Stimulated activated CD4-positive, alpha-beta T cell treated with anti-CD3 and anti-CD28 coated beads, Interleukin-15, amount 100 ng/mL, for 24 hours (primary cell): ENCODE measurements at regions not wholly inside any gene's neighbourhood (a gene's known extent, or its start where the extent isn't known, plus 50 kb on each side); places are given as distances from the start of the nearest gene placed in this dataset.
A peak's percentile ranks its signal among the peaks of the same experiment; 100 is the strongest.

Experiments used
- DNase-seq: peaks from one replicate; pipeline ENCODE4 v3.0.0-alpha.2; 2020

DNA sequence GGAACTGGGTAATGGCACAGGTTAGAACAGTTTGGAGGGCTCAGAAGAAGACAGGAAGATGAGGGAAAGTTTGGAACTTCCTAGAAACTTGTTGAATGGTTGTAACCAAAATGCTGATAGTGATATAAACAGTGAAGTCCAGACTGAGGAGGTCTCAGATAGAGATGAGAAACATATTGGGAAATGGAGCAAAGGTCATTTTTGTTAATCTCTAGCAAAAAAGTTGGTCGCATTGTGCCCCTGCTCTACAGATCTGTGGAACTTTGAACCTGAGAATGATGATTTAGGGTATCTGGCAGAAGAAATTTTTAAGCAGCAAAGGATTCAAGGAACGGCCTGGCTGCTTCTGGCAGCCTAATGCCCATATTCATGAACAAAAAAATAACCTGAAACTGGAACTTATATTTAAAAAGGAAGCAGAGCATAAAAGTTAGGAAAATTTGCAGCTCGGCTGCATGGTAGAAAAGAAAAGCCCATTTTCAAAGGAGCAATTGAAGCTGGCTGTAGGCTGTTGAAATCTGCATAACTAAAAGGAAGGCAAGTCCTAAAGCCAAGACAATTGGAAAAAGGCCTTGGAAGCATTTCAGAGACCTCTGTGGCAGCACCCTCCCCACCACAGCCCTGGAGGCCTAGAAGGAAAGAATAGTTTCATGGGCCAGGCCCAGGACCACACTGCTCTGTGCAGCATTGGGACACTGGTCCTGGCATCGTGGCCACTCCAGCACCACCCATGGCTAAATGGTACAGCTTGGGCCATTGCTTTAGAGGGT lies 182.6 kb upstream of the CD96 start:
- DNase-seq: no peak

DNA sequence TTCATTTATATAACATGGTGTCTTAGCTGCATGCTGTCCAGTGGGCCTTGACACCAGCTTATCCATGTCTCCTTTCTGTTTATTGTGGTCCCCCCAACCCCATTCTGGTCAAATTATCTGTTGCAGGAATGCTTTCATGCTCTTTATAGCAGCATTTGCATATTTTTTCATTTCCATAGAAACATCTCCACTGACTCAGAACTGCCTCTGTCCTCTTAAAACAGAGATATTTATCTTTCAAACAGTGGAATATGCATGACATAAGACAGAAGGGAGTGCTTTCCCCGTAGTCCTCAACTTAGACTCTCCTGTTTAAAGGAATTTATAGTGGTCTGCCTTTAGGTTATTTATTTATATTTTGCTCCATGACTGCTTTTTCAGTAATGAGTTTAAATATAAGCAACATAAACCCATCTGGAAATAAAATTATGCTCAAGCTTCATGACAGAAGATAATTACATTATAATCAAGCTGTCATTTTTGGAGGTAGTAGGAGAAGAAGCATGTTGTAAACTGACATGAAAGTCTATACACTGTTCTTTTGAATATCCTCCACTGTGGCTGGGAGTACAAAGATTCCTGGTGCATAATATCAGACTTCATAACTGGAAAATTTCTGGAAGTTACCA lies 179.5 kb upstream of the CD96 start:
- no peak for DNase-seq

DNA sequence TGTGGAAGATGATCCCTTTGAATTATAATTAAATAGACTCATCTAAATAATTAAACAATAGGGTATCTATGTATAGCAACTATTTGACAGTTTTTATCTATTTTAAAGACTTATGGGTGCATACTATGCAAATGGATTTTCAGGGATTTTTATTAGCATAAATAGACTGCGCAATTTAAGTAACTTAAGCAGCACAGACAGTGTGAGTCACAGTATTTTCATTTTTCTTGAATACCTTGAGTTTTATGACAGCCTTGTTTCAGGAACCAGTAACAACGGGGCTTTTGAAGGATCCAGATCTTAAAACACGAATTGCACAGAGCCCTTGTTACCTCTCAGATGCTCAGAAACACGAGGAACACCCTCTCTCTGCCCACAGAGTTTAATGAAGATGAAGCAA lies 175.5 kb upstream of the CD96 start:
- DNase-seq: no peak

DNA sequence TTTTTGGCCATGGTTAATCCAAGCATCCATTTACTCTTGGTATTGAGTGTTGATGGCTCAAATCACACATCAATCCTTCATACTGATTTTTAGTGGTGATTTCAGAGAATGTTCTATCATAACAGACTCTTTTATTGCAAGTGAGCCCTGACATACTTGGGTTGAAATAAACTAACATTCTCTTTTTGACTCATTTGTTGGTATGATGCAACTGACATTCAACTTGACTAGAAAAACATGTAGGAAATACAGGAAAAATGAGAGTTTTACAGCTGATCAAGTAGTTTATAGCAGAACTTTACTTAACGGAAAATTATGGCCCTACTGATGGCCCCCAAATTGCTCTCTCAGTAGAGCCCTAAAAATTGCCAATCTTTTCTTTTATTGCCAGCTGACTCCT lies 173.9 kb upstream of the CD96 start:
- DNase-seq: no peak

DNA sequence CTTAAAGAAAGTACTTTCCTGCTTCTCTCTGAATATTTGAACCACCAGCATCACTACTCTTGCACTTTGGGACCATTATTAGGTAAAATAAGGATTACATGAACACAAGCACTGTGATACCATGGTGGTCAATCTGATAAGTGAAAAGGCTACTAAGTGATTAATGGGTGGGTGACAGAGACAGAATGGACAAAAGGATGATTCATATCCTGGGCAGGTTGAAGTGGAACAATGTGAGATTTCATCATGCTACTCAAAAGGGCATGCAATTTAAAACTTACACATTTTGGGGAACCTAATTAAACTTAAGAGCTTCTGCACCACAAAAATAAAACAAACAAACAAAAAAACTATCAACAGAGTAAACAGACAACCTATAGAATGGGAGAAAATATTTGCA lies 172.0 kb upstream of the CD96 start:
- no peak for DNase-seq

DNA sequence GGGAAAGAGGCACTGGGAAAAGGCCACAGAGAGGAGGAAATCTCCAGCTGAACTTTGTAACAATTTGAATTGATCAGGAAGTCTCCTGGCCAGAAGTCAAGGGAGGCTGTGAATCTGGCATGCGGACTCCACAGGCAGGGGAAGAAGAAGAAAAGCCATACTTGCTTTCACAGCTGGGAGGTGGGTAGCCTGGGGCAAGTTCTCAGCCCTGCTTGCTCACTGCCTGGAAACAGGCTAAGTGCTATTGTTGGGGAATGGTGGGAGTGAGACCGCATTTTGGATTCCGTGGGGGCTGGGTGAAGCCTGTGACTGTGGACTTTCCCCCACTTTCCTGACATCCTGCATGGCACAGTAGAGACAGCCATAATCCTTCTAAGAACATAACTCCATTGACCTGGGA lies 168.8 kb upstream of the CD96 start:
- DNase-seq: no peak

DNA sequence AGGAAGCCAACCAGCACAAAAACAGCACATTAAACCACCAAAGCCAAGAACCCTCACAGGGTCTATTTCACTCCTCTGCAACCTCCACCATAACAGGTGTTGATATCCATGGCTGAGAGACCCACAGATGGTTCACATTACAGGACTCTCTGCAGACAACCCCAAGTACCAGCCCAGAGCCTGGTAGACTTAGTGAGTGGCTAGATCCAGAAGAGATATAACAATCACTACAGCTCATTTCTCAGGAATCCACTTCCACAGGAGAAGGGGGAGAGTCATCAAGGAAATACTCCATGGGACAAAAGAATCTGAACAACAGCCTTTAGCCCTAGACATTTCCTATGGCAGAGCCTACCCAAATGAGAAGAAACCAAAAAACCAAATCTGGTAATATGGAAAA lies 168.1 kb upstream of the CD96 start:
- DNase-seq: no peak

DNA sequence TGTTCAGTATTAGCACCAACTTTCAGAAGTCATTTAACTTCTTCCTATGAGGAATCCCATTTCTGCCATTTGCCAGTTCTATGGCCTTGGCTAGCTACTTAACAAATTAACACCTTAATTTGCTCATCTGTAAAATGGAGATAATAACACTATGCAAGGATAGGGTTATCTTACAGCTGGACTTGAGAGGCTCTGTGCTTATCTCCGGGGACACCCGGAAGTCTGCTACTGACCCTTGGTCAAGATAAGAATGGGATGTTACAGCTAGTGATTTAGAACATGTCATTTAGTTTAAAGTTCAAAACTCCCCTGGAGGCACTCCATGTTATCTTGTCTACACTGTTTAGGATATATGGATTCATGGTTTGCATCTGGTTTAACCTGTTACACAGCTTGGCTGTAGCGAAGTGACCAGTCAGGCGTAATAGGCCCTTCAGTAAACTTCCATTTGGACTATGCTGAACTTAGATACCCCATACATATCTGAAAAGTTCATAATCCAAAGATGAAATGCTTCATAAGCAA lies 156.0 kb upstream of the CD96 start:
- no peak for DNase-seq

DNA sequence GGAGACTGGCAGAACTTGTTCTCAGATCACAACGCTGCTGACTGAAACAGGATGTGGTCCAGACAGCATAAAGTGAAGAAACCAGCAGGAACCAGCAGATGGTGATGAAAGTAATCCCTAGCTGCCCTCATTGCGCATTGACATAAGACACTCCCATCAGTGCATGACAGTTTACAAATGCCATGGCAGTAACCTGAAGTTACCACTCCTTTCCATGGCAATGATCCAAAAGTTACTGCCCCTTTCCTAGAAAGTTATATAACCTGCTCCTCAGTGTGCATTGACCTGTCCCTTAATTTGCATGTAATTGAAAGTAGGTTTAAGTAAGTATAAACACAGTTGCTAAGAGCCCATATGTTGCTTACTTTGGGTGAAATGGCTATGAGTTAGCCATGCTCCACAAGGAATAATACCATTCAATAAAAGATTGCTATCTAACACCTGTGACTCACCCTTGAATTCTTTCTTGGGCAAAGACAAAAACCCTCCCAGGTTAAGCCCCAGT lies 149.1 kb upstream of the CD96 start:
- DNase-seq: peak; percentile 19

DNA sequence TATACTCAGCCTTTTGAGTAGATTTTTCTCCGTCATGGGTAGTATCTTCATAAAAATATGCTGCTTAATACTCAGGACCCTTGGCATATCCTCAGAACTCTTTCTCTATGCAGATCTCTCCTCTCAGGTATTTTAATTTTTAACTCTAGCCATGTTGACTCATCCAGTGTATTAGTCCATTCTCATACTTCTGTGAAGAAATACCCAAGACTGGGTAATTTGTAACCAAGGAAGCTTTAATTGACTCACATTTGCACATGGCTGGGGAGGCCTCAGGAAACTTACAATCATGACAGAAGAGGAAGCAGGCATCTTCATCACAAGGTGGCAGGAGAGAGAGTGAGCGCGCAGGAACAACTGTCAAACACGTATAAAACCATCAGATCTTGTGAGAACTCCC lies 129.3 kb upstream of the CD96 start:
- no peak for DNase-seq

DNA sequence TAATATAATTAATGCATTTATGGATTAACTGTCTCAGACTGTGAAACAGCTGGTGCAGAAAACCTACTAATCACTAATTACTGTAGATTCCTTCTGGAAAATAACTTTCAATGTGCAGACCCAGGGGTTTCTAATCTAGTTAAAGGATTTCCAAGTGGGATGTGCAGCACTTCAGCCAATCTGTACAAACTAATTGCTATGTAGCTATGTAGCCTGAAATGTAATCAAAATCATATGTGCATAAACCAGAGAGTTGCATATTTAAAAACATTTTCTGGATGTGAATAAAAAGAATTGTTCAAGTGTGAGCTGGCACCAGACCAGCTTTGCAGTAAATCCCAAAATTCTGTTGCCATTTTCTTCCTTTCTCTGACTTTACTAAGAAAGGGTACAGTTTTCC lies 127.5 kb upstream of the CD96 start:
- no peak for DNase-seq

DNA sequence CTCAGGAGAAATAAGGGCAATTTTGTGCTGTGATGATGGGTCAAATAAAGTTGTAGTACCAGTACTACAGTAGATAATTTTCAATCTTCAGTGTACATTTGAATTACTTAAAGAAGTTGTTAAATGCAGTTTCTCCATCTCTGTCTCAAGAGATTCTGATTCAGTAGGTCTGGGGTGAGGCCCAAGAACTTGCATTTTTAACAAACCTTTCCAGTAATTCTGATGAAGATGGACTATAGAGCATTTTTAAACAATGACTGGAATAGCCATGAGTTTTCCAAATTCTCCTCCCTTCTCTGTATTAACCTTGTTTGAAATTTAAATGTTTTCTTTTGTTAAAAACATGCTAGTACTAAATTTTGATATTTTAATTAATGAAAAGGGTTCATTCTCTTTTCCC lies 127.0 kb upstream of the CD96 start:
- DNase-seq: no peak

DNA sequence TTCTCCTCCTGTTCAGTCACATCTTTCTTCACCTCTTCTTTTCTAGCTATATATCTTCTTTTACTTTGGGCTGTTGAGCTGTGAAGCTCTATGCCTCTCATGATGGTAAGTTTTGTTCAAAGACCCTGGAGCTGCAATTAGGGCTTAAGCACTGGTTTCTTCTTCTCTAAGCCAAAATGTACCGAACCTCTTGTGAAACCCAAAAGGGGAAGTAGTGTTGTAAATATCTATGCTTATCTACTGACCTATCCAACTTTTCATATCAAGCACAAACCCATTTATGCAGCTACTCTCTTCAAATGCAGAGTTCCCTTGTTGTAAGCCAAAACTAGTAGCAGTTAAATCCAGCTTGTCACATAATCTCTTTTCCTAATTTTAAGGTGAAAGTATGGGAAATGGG lies 123.6 kb upstream of the CD96 start:
- DNase-seq: no peak

DNA sequence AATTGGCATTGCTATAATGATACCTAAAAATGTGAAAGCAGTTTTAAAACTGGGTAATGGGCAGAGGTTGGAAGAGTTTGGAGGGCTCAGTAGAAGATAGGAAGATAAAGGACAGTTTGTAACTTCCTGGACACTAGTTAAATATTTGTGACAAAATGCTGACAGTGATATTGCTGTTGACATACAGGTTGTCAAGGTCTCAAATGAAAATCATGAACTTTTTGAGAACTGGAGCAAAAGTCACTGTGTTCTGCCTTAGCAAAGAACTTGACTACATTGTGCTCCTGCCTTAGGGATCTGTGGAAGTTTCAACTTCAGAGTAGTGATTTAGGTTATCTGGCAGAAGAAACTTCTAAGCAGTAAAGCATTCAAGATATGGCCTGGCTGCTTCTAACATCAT lies 113.7 kb upstream of the CD96 start:
- no peak for DNase-seq

DNA sequence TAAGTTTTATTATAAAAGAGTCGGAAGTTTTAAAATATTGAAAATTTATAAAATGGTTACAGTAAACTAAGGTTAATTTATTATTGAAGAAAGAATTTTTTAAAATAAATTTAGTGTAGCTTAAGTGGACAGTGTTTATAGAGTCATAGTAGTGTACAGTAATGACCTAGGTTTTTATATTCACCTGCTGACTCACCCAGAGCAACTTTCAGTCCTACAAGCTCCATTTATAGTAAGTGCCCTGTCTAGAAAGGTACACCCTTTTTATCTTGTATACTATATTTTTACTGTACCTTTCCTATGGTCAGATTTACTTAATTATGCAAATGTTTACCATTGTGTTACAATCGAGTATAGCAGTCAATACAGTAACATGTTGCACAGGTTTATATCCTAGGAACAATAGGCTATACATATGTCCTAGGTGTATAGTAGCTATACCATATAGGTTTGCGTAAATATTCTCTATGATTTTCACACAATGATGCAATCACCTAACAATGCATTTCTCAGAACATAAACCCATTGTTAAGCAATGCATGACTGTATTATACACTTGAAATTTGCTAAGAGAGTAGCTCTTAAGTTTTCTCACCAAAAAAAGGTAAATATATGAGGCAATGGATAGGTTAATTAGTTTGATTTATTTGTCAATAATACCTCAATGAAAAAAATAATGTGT lies 106.9 kb upstream of the CD96 start:
- no peak for DNase-seq

DNA sequence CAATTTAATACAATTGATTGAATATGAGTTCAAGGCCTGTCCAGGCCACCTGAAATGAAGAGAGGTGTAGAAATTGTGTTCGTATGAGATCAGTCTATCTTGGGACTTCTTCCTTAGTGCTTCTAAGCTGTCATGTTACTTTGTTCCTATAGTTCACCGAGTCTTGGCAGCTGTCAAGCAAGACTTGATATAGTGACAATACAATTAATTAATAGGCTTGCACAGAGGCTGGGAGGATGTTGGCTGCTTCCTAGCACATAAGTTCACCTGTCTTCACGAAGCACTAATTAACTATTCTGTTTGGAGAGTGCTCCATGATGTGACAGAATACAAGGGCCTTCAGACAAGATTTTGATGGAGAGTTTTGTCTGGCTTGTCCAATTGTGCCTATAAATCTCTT lies 103.7 kb upstream of the CD96 start:
- DNase-seq: no peak

DNA sequence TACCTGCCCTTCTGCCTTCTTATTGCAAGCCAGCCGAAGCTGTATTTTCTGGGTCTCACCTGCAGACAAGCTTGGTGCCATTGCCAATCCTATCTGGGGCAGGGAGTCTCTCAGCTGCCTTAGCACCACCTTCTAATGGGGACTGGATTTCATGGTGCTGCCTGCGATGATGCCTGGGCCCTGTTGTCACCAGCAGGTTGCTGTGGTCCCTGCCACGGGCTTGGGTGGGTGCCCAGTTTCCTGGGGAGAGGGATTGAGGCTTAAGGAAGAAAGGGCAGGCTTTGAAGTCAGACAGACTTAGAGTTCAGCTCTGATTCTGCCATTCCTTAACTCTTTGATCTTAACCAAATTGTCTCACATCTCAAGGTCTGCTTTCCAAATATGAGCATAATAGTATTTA lies 87.4 kb upstream of the CD96 start:
- no peak for DNase-seq

DNA sequence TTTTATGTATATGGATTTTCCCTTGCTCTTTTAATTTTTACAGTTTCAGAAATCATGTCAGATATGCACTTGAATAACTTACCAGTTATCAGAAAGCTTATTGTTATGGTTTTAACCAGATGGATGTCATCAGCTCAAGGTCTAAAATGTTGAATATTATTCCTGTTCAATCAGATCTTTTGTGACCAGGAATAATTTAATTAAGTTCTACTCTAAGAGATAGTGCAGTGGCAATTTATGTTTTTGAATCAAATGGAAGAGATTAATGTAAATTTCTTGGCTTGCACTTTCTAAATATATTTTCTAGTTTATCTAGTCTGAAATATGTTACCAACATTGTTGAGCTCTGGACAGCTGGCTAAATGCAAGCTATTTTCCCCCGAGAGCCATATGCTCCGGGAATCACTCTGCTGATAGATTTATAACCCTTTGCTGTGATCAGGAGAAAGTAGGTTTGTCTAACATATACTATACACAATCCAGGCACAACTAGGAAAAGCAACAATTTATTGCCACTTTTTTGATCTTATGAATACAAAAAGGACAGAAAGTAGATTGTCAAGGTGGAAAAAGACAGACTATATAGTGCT lies 76.8 kb upstream of the CD96 start:
- DNase-seq: no peak

DNA sequence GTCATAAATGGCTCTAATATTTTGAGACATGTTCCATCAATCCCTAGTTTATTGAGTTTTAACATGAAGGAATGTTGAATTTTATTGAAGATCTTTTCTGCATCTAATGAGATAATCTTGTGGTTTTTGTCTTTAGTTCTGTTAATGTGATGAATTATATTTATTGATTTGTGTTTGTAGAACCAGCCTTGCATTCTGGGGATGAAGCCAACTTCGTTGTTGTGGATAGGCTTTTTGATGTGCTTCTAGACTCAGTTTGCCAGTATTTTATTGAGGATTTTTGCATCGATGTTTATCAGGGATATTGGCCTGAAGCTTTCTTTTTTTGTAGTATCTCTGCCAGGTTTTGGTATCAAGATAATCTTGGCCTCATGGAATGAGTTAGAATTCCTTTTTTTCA lies 72.0 kb upstream of the CD96 start:
- no peak for DNase-seq

DNA sequence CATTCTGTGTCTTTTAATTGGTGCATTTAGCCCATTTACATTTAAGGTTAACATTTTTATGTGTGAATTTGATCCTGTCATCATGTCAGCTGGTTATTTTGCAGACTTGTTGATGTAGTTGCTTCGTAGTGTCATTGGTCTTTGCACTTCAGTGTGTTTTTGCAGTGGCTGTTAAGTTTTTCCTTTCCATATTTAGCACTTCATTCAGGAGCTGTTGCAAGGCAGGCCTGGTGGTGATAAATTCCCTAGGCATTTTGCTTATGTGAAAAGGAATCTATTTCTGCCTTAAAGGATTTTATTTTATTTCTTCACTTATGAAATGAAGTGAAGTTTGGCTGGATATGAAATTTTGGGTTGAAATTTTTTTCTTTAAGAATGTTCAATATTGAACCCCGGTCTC lies 70.2 kb upstream of the CD96 start:
- no peak for DNase-seq

DNA sequence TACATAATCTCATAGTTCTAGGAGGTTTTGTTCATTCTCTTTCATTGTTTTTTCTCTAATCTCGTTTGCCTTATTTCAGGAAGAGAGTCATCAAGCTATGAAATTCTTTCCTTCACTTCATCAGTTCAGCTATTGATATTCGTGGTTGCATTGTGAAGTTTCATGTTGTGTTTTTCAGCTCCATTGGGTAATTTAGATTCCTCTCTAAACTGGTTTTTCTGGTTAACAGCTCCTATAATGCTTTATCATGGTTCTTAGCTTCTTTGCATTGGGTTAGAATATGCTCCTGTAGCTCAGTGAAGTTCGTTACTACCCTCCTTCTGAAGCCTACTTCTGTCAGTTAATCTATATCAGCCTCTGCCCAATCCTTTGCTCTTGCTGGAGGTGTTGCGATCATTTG lies 69.4 kb upstream of the CD96 start:
- no peak for DNase-seq

DNA sequence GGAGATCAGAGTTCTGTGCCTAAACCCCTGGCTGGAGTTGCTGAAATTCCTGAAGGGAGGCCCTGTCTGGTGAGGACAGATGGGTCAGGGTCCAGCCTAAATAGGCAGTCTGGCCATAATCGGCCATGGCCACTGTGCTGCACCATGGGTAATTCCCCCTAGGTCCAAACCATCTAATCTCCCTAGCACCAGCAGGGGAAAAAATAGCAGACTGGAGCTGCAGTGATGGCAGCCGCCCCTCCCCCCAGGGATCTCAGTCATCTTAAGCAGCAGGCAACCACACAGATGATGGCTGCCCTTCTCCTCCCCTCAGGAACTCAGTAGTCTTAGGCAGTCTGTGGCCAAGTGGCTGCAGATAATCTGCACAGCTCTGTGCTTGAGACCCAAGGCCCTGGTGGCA lies 68.4 kb upstream of the CD96 start:
- DNase-seq: peak; percentile 4

DNA sequence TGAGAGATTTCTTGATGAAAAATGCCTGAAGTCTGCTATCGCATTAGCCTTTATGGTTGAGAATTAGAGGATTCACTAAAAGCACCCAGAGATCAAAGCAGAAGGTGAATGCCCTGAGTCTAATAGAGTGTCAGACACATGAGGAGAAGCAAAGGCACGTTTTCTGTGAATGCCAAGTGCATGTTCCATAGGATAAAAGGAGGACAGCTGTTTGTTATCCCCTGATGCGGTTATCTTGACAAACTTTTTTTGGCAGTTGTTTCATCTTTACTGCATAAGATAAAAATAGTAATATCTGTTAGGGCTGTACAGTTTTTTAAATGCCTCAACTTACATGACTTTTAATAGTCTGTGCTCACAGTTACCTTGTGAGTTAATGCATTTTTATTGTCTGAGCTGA lies 65.3 kb upstream of the CD96 start:
- no peak for DNase-seq

DNA sequence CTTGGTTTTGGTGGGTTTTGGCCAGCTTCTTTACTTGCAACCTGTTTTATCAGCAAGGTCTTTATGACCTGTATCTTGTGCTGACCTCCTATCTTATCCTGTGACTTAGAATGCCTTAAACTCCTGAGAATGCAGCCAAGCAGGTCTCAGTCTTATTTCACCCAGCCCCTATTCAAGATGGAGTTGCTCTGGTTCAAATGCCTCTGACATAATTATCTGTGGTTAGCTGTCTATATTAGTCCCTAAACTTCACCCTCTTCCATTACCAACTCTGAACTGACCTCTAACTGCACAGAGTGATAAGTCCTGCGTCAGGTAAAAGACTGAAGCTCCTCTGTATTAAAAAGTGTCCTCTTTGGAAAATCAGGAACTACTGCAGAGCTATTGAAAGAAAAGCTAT lies 61.9 kb upstream of the CD96 start:
- DNase-seq: no peak
